ENCODE measurements at regions not wholly inside any gene's neighbourhood (a gene's known extent, or its start where the extent isn't known, plus 50 kb on each side); places are given as distances from the start of the nearest gene placed in this dataset.

GRCh38 chr2:129604560-129604959, 374.9 kb upstream of the RAB6C start:
- no peak overlapping the region for H3K9ac ChIP-seq (ENCODE audit: low read length)
- no peaks in the 10 kb centered on the region for H3K9me3 ChIP-seq (ENCODE audit: insufficient read depth, low read length)
- no peaks in the 10 kb centered on the region for H3K36me3 ChIP-seq (replicated peaks; ENCODE audit: low read depth, low read length)
- no peak overlapping the region for H2AFZ ChIP-seq (ENCODE audit: low read depth, low read length)
- H3K4me1 ChIP-seq (ENCODE audit: low read length) = no peaks in the 10 kb centered on the region
- no peak overlapping the region for H3K27ac ChIP-seq (ENCODE audit: low read length)
- no peaks in the 10 kb centered on the region for H3K79me2 ChIP-seq (ENCODE audit: low read length)
- TF ChIP-seq CTCF (IDR thresholded peaks at IDR 0.05; ENCODE audit: low read depth, low read length) = no peak
- TF ChIP-seq EZH2phosphoT487 (IDR thresholded peaks at IDR 0.05; ENCODE audit: low read depth) = no peak
- no peak overlapping the region for H3K4me2 ChIP-seq (ENCODE audit: low read length)
- no peaks in the 10 kb centered on the region for H4K20me1 ChIP-seq (ENCODE audit: insufficient read depth, low read length)
- H3K27me3 ChIP-seq (ENCODE audit: low read depth, low read length) = no peaks in the 10 kb centered on the region
- no peak overlapping the region for H3K4me3 ChIP-seq (ENCODE audit: low read length)

GRCh38 chr2:129605646-129606045, 373.8 kb upstream of the RAB6C start:
- TF ChIP-seq EZH2phosphoT487 (IDR thresholded peaks at IDR 0.05; ENCODE audit: low read depth) (no peak), CTCF (IDR thresholded peaks at IDR 0.05; ENCODE audit: low read depth, low read length) (no peak)
- H4K20me1 ChIP-seq (ENCODE audit: insufficient read depth, low read length) = no peaks in the 10 kb centered on the region
- no peak overlapping the region for H3K9ac ChIP-seq (ENCODE audit: low read length)
- H3K4me1 ChIP-seq (ENCODE audit: low read length) = no peaks in the 10 kb centered on the region
- no peak overlapping the region for H3K4me2 ChIP-seq (ENCODE audit: low read length)
- H3K27ac ChIP-seq (ENCODE audit: low read length) = no peak overlapping the region
- H3K4me3 ChIP-seq (ENCODE audit: low read length) = no peak overlapping the region
- H3K79me2 ChIP-seq (ENCODE audit: low read length) = no peaks in the 10 kb centered on the region
- H3K36me3 ChIP-seq (replicated peaks; ENCODE audit: low read depth, low read length) = no peaks in the 10 kb centered on the region
- no peaks in the 10 kb centered on the region for H3K27me3 ChIP-seq (ENCODE audit: low read depth, low read length)
- no peaks in the 10 kb centered on the region for H3K9me3 ChIP-seq (ENCODE audit: insufficient read depth, low read length)
- H2AFZ ChIP-seq (ENCODE audit: low read depth, low read length) = no peak overlapping the region

- no peaks in the 10 kb centered on the region for H3K9me3 ChIP-seq (ENCODE audit: insufficient read depth, low read length)
- no peak overlapping the region for H3K4me2 ChIP-seq (ENCODE audit: low read length)
- no peak overlapping the region for H3K27ac ChIP-seq (ENCODE audit: low read length)
- H2AFZ ChIP-seq (ENCODE audit: low read depth, low read length) = no peak overlapping the region
- H3K27me3 ChIP-seq (ENCODE audit: low read depth, low read length) = no peaks in the 10 kb centered on the region
- no peak overlapping the region for H3K9ac ChIP-seq (ENCODE audit: low read length)
- no peaks in the 10 kb centered on the region for H3K36me3 ChIP-seq (replicated peaks; ENCODE audit: low read depth, low read length)
- no peaks in the 10 kb centered on the region for H3K4me1 ChIP-seq (ENCODE audit: low read length)
- no peak overlapping the region for H3K4me3 ChIP-seq (ENCODE audit: low read length)
- H4K20me1 ChIP-seq (ENCODE audit: insufficient read depth, low read length) = no peaks in the 10 kb centered on the region
- H3K79me2 ChIP-seq (ENCODE audit: low read length) = no peaks in the 10 kb centered on the region
- TF ChIP-seq CTCF (IDR thresholded peaks at IDR 0.05; ENCODE audit: low read depth, low read length) (no peak), EZH2phosphoT487 (IDR thresholded peaks at IDR 0.05; ENCODE audit: low read depth) (no peak)
Observed at GRCh38 chr2:129606496-129607270, 372.8 kb upstream of the RAB6C start.

- no peak for TF ChIP-seq EZH2phosphoT487 (IDR thresholded peaks at IDR 0.05; ENCODE audit: low read depth)
- TF ChIP-seq CTCF (IDR thresholded peaks at IDR 0.05; ENCODE audit: low read depth, low read length) = no peak
- no peak overlapping the region for H3K4me2 ChIP-seq (ENCODE audit: low read length)
Observed at GRCh38 chr2:129609224-129609623, 370.2 kb upstream of the RAB6C start.

More at GRCh38 chr2:129609224-129609623, 370.2 kb upstream of the RAB6C start:
- Histone ChIP-seq H3K27me3 (ENCODE audit: low read depth, low read length) (no peaks in the 10 kb centered on the region), H3K9ac (ENCODE audit: low read length) (no peak overlapping the region), H3K79me2 (ENCODE audit: low read length) (no peaks in the 10 kb centered on the region), H3K4me1 (ENCODE audit: low read length) (no peaks in the 10 kb centered on the region), H2AFZ (ENCODE audit: low read depth, low read length) (no peak overlapping the region), H3K36me3 (replicated peaks; ENCODE audit: low read depth, low read length) (no peaks in the 10 kb centered on the region), H4K20me1 (ENCODE audit: insufficient read depth, low read length) (no peaks in the 10 kb centered on the region), H3K9me3 (ENCODE audit: insufficient read depth, low read length) (no peaks in the 10 kb centered on the region), H3K27ac (ENCODE audit: low read length) (no peak overlapping the region), H3K4me3 (ENCODE audit: low read length) (no peak overlapping the region)
